ENCODE measurements at regions not wholly inside any gene's neighbourhood (a gene's known extent, or its start where the extent isn't known, plus 50 kb on each side); places are given as distances from the start of the nearest gene placed in this dataset.
"Not testable (repeated sequence)": the region's sequence is repeated elsewhere in the genome, so short reads cannot be mapped to it uniquely, and the experiment has no call there.

DNA sequence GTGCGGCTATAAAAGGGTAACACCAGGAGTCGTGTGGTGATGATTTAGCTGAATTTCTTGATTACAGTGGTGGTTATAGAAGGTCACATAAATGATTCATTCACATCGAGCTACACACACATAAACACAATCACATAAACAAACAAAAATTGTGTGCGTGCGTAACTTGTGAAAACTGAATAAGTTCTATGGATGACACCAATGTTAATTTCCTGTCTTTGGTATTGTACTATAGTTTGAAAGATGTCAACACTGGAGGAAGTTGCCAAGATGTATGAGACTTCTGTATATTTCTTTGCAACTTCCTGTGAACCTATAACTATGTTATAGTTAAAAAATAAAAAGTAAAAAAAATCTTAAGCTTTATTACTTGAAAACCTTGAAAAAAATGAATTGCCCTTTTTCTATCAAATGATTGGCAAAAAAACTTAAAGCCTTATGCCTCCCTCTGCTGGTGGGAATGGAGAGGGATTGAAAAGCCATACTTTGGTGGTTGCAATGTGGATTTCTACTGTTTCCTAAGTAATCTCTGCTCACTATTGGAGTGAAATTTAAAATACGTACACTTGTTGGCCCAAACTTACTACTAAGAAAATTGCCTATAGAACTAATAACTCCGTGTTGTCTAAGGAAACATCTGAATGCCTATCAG, 227.7 kb downstream of the RPIA start:
- no peaks in the 10 kb centered on the region for H3K4me1 ChIP-seq (ENCODE audit: control insufficient read depth, insufficient read depth, low read length)
- no peak overlapping the region for H3K27ac ChIP-seq (ENCODE audit: low read depth, low read length)
- no peaks in the 10 kb centered on the region for H3K36me3 ChIP-seq (ENCODE audit: control insufficient read depth, insufficient read depth, low read length)
- no peak overlapping the region for H3K9ac ChIP-seq (ENCODE audit: low read length)
- H3K27me3 ChIP-seq (ENCODE audit: control insufficient read depth, insufficient read depth, low read length): no peaks in the 10 kb centered on the region
- no peak overlapping the region for H3K4me3 ChIP-seq (ENCODE audit: low read length)

DNA sequence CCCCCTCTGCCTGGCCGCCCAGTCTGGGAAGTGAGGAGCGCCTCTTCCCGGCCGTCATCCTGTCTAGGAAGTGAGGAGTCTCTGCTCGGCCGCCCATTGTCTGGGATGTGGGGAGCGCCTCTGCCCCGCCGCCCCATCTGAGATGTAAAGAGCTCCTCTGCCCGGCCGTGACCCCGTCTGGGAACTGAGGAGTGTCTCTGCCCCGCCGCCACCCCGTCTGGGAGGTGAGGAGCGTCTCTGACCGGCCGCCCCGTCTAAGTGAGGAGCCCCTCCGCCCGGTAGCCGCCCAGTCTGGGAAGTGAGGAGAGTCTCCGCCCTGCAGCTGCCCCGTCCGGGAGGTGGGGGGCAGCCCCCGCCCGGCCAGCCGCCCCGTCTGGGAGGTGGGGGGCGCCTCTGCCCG, 228.9 kb downstream of the RPIA start:
- H3K4me3 ChIP-seq (ENCODE audit: low read length); H3K4me1 ChIP-seq (ENCODE audit: control insufficient read depth, insufficient read depth, low read length); H3K36me3 ChIP-seq (ENCODE audit: control insufficient read depth, insufficient read depth, low read length); H3K27me3 ChIP-seq (ENCODE audit: control insufficient read depth, insufficient read depth, low read length); H3K27ac ChIP-seq (ENCODE audit: low read depth, low read length); H3K9ac ChIP-seq (ENCODE audit: low read length): not testable (repeated sequence)

DNA sequence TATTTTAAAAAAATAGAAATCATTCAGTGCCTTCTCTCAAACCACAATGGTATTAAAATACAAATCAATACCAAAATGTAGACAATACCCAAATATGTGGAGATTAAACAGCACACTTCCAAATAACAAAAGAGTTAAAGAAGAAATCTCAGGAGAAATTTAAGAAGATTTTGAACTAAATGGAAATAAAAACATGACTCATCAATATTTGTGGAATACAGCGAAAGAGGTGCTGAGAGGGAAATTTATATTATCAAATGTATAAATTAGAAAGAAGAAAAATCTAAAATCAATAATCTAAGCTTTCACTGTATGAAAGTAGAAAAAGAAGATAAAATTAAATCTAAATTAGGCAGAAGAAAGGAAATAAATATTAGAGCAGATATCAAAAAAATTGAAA, 233.1 kb downstream of the RPIA start:
- no peak overlapping the region for H3K27ac ChIP-seq (ENCODE audit: low read depth, low read length)
- H3K4me3 ChIP-seq (ENCODE audit: low read length): no peak overlapping the region
- H3K36me3 ChIP-seq (ENCODE audit: control insufficient read depth, insufficient read depth, low read length): no peaks in the 10 kb centered on the region
- no peak overlapping the region for H3K9ac ChIP-seq (ENCODE audit: low read length)
- H3K4me1 ChIP-seq (ENCODE audit: control insufficient read depth, insufficient read depth, low read length): no peaks in the 10 kb centered on the region
- H3K27me3 ChIP-seq (ENCODE audit: control insufficient read depth, insufficient read depth, low read length): no peaks in the 10 kb centered on the region

DNA sequence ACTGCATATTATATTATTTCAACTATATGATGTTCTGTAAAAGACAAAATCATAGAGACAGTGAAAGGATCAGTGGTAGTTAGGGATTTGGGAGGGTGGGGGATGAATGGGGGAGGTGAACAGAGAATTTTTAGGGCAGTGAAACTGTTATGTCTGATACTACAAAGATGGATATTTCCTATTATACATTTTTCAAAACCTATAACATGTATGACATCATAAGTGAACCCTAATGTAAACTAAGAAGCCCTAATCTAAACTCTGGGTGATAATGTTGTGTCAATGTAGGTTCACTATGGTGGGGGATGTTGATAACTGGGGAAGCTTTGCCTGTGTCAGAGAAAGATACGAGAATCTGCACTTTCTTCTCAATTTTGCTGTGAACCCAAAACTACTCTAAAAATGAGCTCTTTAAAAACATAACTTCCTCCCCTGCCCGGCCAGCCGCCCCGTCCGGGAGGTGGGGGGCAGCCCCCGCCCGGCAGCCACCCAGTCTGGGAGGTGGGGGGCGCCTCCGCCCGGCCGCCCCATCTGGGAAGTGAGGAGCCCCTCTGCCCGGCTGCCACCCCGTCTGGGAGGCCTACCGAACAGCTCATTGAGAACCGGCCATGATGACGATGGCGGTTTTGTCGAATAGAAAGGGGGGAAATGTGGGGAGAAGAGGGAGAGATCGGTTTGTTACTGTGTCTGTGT, 234.4 kb downstream of the RPIA start:
- H3K4me1 ChIP-seq (ENCODE audit: control insufficient read depth, insufficient read depth, low read length): no peaks in the 10 kb centered on the region
- no peaks in the 10 kb centered on the region for H3K27me3 ChIP-seq (ENCODE audit: control insufficient read depth, insufficient read depth, low read length)
- no peak overlapping the region for H3K27ac ChIP-seq (ENCODE audit: low read depth, low read length)
- no peak overlapping the region for H3K4me3 ChIP-seq (ENCODE audit: low read length)
- no peaks in the 10 kb centered on the region for H3K36me3 ChIP-seq (ENCODE audit: control insufficient read depth, insufficient read depth, low read length)
- no peak overlapping the region for H3K9ac ChIP-seq (ENCODE audit: low read length)

DNA sequence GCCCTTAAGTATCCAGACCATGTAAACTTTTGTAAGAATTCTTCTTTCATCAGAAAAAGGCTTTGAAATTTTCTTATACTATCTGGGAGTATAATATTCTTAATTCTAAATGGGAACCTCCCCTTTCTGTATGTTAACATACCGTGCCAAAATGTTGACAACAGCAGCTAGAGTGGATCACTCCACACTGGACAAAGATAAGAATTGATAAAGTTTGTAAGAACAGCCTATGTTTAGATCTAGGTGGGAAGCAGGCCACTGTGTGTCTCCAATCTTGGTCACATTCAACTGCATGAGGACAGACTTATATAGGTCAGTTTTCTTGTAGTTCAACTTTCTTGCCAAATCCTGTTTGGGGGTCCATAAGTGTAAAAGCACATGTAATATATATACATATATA, 235.7 kb downstream of the RPIA start:
- Histone ChIP-seq H3K9ac (ENCODE audit: low read length) (no peak overlapping the region), H3K4me1 (ENCODE audit: control insufficient read depth, insufficient read depth, low read length) (no peaks in the 10 kb centered on the region), H3K4me3 (ENCODE audit: low read length) (no peak overlapping the region), H3K27ac (ENCODE audit: low read depth, low read length) (no peak overlapping the region), H3K27me3 (ENCODE audit: control insufficient read depth, insufficient read depth, low read length) (no peaks in the 10 kb centered on the region), H3K36me3 (ENCODE audit: control insufficient read depth, insufficient read depth, low read length) (no peaks in the 10 kb centered on the region)

DNA sequence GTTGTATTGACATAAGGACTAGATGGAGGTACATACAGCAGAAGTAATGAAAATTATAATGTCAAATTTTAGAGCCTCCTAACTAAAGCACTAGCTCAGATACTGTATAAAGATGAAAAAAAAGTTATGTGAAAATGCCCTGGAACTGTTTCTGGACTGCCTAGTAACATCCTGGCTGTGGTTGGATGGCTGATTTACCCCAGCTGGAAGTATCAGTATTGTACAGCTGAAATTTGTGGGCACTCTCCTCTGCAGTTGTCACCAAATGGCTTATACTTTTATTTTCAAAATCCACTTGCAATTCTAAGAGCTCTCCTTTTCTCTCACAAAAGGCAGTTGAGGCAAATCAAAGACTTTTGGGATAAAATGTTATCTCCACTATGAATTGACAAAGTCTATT, 239.2 kb downstream of the RPIA start:
- Histone ChIP-seq H3K27me3 (ENCODE audit: control insufficient read depth, insufficient read depth, low read length) (no peaks in the 10 kb centered on the region), H3K27ac (ENCODE audit: low read depth, low read length) (no peak overlapping the region), H3K4me3 (ENCODE audit: low read length) (no peak overlapping the region), H3K9ac (ENCODE audit: low read length) (no peak overlapping the region), H3K36me3 (ENCODE audit: control insufficient read depth, insufficient read depth, low read length) (no peaks in the 10 kb centered on the region), H3K4me1 (ENCODE audit: control insufficient read depth, insufficient read depth, low read length) (no peaks in the 10 kb centered on the region)

DNA sequence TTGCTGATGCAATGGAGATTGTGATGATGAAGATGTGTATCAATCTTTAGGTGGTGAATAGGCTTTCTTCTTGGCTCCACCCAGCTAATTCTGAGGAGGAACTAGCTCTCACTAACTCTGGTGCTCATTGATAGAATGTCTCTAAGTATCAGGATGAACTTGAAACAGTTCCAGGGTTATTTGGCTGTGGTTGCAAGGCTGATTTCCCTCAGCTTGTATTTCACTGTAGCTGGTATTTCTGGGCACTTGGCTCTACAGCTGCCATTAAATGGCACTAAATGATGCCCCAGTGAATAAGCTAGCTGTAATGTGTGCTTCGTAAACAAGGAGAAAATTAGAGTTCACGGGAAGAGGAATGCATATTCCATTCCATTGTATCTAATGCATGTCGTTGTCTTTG, 241.2 kb downstream of the RPIA start:
- Histone ChIP-seq H3K36me3 (ENCODE audit: control insufficient read depth, insufficient read depth, low read length) (no peaks in the 10 kb centered on the region), H3K4me3 (ENCODE audit: low read length) (no peak overlapping the region), H3K27me3 (ENCODE audit: control insufficient read depth, insufficient read depth, low read length) (no peaks in the 10 kb centered on the region), H3K9ac (ENCODE audit: low read length) (no peak overlapping the region), H3K27ac (ENCODE audit: low read depth, low read length) (no peak overlapping the region), H3K4me1 (ENCODE audit: control insufficient read depth, insufficient read depth, low read length) (no peaks in the 10 kb centered on the region)

DNA sequence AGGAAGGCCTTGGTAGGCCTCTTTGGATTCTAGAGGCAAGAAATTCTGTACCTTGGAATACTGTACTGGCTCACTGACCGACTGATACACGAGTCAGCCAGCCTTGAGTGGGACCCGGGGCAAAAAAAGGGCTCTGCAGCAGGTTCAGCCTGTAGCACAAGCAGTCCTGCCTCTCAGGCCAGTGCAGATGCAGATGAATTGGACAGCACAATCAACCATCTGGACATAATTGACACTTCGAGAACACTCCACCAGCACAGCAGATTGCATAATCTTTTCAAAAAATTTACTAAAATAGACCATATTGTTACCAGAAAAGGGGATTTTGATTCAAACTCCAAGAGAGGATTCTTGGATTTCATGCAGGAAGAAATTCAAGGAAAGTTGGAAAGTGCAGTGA, 241.6 kb downstream of the RPIA start:
- no peaks in the 10 kb centered on the region for H3K4me1 ChIP-seq (ENCODE audit: control insufficient read depth, insufficient read depth, low read length)
- H3K27ac ChIP-seq (ENCODE audit: low read depth, low read length): no peak overlapping the region
- H3K4me3 ChIP-seq (ENCODE audit: low read length): no peak overlapping the region
- H3K27me3 ChIP-seq (ENCODE audit: control insufficient read depth, insufficient read depth, low read length): no peaks in the 10 kb centered on the region
- no peak overlapping the region for H3K9ac ChIP-seq (ENCODE audit: low read length)
- H3K36me3 ChIP-seq (ENCODE audit: control insufficient read depth, insufficient read depth, low read length): no peaks in the 10 kb centered on the region

DNA sequence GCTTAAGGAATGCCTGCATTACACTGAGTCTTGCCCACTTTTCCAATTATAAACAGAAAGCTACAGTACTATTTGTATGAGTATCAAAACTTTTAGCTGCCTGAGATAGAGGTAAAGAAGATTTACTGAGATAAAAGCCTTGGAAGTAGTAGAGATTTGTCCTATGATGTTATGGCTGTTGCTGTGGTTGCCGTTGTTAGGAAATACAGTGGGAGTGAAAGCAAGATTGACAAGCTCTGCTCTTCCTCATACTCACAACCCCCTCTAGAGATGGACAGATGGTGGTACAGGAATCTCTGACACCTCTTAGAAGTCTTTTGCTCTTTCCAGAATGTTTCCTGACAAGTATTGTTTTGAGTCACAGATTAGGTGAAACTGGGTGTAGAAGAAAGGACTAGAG, 242.5 kb downstream of the RPIA start:
- H3K27me3 ChIP-seq (ENCODE audit: control insufficient read depth, insufficient read depth, low read length): no peaks in the 10 kb centered on the region
- no peak overlapping the region for H3K4me3 ChIP-seq (ENCODE audit: low read length)
- H3K9ac ChIP-seq (ENCODE audit: low read length): no peak overlapping the region
- no peak overlapping the region for H3K27ac ChIP-seq (ENCODE audit: low read depth, low read length)
- H3K36me3 ChIP-seq (ENCODE audit: control insufficient read depth, insufficient read depth, low read length): no peaks in the 10 kb centered on the region
- H3K4me1 ChIP-seq (ENCODE audit: control insufficient read depth, insufficient read depth, low read length): no peaks in the 10 kb centered on the region

DNA sequence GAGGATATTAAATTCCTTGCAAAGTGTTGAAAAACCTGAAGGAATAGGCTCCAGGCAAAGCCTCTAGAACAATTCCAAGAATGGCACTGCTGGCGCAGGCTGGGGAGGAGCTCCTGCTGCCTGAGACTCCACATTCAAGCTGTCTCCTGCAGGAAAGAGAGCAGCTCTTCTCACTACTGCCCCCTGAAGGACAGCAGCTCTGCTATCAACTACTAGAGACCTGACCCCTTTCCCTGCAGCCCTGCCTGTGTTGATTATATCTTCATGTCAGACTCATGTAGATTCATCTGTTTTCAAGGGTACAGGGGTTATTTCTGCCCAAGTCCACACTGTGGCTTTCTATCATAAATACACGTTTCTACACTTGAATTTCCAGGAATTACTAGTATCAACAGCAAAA, 249.7 kb downstream of the RPIA start:
- H3K27me3 ChIP-seq (ENCODE audit: control insufficient read depth, insufficient read depth, low read length); H3K36me3 ChIP-seq (ENCODE audit: control insufficient read depth, insufficient read depth, low read length); H3K27ac ChIP-seq (ENCODE audit: low read depth, low read length); H3K9ac ChIP-seq (ENCODE audit: low read length); H3K4me3 ChIP-seq (ENCODE audit: low read length); H3K4me1 ChIP-seq (ENCODE audit: control insufficient read depth, insufficient read depth, low read length): not testable (repeated sequence)

DNA sequence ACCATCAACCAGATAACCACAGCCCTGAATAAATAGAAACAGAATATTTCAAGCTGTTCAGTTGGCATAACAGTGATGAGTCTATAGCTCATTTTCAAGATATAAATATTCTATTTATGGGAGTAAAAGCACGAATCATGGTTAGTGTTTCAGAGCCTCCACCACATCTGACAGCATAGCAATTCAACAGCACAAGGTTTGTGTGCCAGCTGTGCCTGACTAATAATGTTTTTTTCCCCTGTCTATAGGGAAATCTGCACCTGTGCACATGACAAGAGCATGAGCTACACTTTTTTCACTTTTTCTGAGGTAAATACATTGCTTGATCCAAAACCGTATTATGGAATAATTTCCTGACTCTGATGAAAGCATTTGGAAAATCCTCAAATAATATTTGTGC, 251.3 kb downstream of the RPIA start:
- Histone ChIP-seq H3K27me3 (ENCODE audit: control insufficient read depth, insufficient read depth, low read length) (no peaks in the 10 kb centered on the region), H3K4me1 (ENCODE audit: control insufficient read depth, insufficient read depth, low read length) (no peaks in the 10 kb centered on the region), H3K27ac (ENCODE audit: low read depth, low read length) (no peak overlapping the region), H3K36me3 (ENCODE audit: control insufficient read depth, insufficient read depth, low read length) (no peaks in the 10 kb centered on the region), H3K9ac (ENCODE audit: low read length) (no peak overlapping the region), H3K4me3 (ENCODE audit: low read length) (no peak overlapping the region)

DNA sequence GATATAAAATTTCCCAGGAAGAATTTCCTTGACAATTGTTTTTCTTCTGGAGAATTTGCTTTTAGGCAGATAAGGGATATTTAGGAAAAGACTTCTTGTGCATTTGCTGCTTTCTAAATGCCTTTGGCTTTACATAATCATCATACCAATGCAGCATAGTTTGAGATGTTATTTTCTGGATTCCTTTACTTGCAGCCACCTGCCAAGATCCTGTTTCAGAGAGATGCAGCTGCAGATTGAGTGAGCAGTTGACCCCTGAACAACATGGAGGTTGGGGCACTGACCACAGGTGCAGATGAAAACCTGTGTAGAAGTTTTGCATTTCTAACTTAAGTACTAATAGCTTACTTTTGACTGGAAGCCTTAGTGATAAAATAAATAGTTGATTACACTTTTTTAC, 257.9 kb downstream of the RPIA start:
- Histone ChIP-seq H3K36me3 (ENCODE audit: control insufficient read depth, insufficient read depth, low read length) (no peaks in the 10 kb centered on the region), H3K4me1 (ENCODE audit: control insufficient read depth, insufficient read depth, low read length) (no peaks in the 10 kb centered on the region), H3K9ac (ENCODE audit: low read length) (no peak overlapping the region), H3K27me3 (ENCODE audit: control insufficient read depth, insufficient read depth, low read length) (no peaks in the 10 kb centered on the region), H3K4me3 (ENCODE audit: low read length) (no peak overlapping the region), H3K27ac (ENCODE audit: low read depth, low read length) (no peak overlapping the region)

DNA sequence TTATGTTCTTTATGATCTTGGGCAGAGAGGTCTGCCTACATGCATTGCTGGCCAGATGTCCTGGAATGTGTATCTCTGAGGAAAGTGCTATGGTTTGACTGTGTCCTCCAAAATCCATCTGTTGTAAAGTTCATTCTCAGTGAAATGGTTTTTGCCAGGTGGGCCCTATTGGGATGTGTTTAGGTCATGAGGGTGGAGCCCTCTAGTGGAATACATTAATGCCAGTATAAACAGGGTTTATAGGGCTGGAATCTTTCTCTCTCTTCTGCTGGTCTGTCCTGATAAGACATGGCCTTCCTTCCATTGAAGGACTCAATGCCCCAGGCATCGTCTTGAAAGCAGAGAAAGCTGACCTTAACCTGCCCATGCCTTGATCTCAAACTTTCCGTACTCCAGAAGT, 258.5 kb downstream of the RPIA start:
- no peaks in the 10 kb centered on the region for H3K27me3 ChIP-seq (ENCODE audit: control insufficient read depth, insufficient read depth, low read length)
- H3K4me1 ChIP-seq (ENCODE audit: control insufficient read depth, insufficient read depth, low read length): no peaks in the 10 kb centered on the region
- no peak overlapping the region for H3K27ac ChIP-seq (ENCODE audit: low read depth, low read length)
- H3K36me3 ChIP-seq (ENCODE audit: control insufficient read depth, insufficient read depth, low read length): no peaks in the 10 kb centered on the region
- no peak overlapping the region for H3K4me3 ChIP-seq (ENCODE audit: low read length)
- no peak overlapping the region for H3K9ac ChIP-seq (ENCODE audit: low read length)
